ENCODE measurements at regions not wholly inside any gene's neighbourhood (a gene's known extent, or its start where the extent isn't known, plus 50 kb on each side); places are given as distances from the start of the nearest gene placed in this dataset.

DNA sequence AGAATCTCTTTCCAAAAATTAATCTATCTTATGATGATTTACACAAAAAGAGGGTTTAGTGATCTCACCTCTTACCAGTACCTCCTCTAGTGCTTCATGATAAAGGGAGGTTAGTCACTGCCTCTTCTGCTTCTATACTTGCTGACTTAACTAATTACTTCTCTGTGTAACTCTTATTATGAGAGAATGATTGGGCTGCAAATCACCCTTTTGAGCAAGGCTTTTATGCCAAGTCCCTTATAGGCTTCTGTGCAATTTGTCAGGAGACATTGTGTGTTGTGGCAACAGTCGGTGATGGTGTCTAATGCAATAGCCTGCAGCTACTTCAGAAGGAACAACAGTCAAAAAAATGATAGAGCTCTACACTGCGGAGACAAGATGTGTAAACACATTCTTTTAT, 1568.1 kb upstream of the GOT2 start:
- TF ChIP-seq, protein P1, sequence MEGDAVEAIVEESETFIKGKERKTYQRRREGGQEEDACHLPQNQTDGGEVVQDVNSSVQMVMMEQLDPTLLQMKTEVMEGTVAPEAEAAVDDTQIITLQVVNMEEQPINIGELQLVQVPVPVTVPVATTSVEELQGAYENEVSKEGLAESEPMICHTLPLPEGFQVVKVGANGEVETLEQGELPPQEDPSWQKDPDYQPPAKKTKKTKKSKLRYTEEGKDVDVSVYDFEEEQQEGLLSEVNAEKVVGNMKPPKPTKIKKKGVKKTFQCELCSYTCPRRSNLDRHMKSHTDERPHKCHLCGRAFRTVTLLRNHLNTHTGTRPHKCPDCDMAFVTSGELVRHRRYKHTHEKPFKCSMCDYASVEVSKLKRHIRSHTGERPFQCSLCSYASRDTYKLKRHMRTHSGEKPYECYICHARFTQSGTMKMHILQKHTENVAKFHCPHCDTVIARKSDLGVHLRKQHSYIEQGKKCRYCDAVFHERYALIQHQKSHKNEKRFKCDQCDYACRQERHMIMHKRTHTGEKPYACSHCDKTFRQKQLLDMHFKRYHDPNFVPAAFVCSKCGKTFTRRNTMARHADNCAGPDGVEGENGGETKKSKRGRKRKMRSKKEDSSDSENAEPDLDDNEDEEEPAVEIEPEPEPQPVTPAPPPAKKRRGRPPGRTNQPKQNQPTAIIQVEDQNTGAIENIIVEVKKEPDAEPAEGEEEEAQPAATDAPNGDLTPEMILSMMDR (IDR thresholded peaks at IDR 0.05): no peak
- TF ChIP-seq POLR2AphosphoS5 (IDR thresholded peaks at IDR 0.05): no peak
